Fibroblast of pulmonary artery (primary cell): ENCODE measurements at regions not wholly inside any gene's neighbourhood (a gene's known extent, or its start where the extent isn't known, plus 50 kb on each side); places are given as distances from the start of the nearest gene placed in this dataset.

Experiments used
- DNase-seq: peaks from one replicate; pipeline ENCODE4 v3.0.0-alpha.2; 2010; ENCODE audit warnings: low read depth
- H3K4me3 ChIP-seq: replicated peaks from 2 replicates; pipeline ENCODE4 v1.5.1; 2011; ENCODE audit warnings: low read depth, mild to moderate bottlenecking, control low read depth, low read length, moderate library complexity
- TF ChIP-seq, protein P1 (sequence below): IDR thresholded peaks from 2 replicates; pipeline ENCODE4 v1.5.1; 2011; ENCODE audit warnings: mild to moderate bottlenecking, control low read depth, low read length, inconsistent platforms; ENCODE audit errors: missing control alignments

DNA sequence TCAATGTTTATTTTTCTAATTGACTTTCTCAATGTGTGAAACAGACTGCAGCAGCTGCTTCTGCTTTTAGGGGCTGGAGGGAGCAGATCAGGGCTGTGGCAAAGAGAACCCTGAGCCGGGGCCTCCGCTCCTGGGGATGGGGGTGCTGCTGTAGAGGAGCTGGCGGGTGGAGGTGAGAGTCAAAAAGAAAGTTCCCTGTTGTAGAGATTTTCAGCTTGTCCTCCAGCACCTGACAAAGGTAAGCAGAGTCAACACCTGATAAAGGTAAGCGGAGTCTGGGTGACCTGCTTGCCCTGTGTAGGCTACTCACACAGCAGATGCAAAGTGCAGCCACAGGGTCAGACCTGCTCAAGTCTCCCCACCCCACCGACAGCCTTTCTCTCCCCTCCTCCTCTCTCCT, 252.4 kb upstream of the IRX1 start:
- TF ChIP-seq, protein P1, sequence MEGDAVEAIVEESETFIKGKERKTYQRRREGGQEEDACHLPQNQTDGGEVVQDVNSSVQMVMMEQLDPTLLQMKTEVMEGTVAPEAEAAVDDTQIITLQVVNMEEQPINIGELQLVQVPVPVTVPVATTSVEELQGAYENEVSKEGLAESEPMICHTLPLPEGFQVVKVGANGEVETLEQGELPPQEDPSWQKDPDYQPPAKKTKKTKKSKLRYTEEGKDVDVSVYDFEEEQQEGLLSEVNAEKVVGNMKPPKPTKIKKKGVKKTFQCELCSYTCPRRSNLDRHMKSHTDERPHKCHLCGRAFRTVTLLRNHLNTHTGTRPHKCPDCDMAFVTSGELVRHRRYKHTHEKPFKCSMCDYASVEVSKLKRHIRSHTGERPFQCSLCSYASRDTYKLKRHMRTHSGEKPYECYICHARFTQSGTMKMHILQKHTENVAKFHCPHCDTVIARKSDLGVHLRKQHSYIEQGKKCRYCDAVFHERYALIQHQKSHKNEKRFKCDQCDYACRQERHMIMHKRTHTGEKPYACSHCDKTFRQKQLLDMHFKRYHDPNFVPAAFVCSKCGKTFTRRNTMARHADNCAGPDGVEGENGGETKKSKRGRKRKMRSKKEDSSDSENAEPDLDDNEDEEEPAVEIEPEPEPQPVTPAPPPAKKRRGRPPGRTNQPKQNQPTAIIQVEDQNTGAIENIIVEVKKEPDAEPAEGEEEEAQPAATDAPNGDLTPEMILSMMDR = no peak
- H3K4me3 ChIP-seq = no peak overlapping the region
- no peak for DNase-seq

DNA sequence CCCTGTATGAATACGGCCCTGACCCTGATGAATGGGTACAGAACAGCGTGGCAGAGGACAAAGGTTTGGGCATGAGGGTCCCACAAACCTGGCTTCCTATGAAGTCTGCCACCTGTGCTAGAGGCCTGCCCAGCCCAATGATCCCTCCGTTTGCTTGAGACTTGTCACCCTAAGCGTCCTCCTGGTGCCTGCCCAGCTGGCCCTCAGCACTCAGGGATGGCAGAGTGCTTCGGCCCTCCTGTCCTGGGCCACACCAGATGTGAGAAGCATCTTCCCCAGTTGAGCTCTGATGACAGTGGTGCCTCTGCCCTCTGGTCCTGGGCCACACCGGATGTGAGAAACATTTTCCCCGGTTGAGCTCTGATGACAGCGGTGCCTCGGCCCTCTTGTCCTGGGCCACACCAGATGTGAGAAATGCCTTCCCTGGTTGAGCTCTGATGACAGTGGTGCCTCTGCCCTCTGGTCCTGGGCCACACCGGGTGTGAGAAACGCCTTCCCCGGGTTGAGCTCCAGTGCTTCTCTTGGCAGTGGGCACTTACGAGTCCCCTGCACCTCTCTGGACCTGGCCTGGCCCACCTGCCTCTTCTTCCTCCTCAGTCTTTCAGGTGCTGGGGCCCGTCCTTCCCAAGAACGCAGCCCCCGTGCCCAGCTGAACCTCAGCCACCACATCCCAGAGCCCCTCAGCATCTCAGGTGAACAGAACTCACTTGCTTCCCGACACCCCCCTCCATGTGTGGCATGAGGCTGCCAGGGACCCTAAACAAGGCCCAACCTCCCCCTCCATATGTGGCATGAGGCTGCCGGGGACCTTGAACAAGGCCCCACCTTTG, 253.1 kb upstream of the IRX1 start:
- DNase-seq = no peak
- TF ChIP-seq, protein P1 = no peak
- no peak overlapping the region for H3K4me3 ChIP-seq

DNA sequence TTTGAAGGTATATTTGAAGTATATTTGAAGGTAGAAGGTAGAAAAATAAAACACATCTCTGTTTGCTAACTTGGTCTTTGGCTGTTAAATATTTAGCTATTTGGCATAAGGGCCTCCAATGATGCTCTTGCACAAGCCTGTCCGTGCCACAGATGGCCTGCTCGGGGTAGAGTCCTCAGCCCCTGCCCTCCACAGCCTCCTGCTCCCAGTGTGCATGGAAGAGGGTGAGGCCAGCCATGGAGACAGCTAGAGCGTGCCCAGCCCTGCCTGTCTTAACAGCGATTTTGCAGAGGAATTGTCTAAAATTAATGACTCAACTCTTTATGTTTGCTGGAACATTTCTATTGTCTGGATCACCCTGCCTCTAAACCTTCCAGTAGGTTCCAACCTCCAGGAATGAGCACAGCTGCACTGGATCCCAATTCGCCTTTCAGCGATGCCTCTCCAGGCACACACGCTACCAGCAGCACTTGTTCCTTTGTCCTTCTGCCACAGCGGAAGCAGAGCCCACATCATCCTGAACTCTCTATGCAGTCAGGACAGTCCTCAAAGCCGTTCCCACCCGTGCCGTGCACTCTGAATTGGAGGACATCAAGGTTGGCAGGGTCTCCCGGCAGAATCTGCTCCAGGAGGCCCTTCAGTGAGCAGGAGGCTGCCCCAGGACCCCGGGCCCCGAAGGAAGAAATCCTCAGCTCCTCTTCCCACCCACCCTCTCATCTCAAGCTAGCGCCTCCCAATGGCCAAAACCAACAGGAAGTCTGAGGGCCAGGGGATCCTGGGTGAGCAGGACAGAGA, 254.0 kb upstream of the IRX1 start:
- TF ChIP-seq, protein P1 = no peak
- no peak for DNase-seq
- H3K4me3 ChIP-seq = no peak overlapping the region

DNA sequence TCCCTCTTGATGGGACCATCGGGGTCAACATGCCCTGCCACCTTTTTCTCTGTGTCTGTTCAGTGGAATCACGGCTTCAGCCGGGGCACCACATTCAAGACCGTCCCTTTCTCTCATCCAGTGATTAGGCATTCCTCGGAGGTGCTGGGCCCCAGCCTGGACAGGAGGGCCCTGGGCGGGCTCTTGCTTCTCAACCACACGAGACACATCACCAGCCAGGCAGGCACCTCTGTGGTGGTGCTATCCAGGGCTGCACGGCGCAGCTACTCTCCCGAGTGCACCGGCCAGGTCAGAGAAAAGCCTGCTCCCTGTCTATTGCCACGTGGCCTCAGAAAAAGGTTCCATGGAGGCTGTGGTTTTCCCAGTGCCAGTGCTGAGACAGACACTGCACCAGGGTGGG, 255.2 kb upstream of the IRX1 start:
- TF ChIP-seq, protein P1 = no peak
- no peak for DNase-seq
- no peak overlapping the region for H3K4me3 ChIP-seq

DNA sequence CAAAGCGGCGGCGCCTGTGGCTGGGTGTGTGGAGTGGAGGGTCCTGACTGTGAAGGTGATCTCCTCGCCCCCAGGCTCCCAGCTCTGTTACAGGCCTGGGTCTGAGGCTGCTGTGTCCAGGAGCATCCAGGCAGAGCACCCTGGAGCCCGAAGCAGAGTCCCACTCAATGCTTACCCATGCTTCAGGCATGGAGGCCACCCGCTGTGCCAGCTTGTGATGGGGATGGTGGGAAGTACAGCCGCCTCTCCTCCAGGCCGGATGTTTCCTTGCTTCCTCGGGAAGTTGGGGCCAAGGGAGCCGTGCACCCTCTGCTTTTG, 255.9 kb upstream of the IRX1 start:
- TF ChIP-seq, protein P1 = no peak
- no peak overlapping the region for H3K4me3 ChIP-seq
- DNase-seq = no peak

DNA sequence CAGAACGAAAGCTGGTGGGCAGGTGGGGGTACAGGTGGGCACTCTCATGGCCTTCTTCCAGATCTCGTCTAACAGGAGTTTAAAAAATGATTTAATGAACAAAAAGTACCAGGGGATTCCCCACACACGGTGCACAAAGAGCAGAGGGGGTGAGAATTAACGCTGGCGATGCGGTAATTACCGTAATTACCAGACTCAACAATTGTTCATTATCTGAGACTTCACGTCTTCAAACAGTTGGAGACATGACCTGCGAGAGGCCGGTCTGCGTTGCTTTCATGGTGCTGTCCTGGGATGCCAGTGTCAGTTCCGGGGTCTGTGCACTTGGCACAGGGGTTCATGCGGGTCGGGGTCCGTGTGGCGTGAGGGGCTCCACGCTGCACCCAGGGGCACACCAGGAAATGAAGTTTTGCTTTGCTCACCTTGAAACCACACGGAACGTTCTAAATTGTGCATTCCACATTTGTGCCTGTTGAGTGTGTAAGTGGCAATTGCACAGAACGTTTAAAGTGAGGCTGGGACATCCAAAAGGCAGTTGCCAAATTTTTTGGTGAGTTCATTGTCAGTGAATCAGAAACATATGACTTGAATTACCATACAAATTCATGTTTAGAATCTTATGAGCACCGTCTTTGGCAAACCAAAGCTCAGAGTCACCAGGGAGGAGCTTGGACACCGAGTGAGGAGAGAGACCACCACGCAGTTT, 256.4 kb upstream of the IRX1 start:
- TF ChIP-seq, protein P1 = no peak
- H3K4me3 ChIP-seq = no peak overlapping the region
- no peak for DNase-seq
